HG02678 (cell line): ENCODE measurements at regions not wholly inside any gene's neighbourhood (a gene's known extent, or its start where the extent isn't known, plus 50 kb on each side); places are given as distances from the start of the nearest gene placed in this dataset.

ENCODE experiments used
- ATAC-seq: cut with Tn5 transposase; IDR thresholded peaks from one replicate; pipeline ENCODE4 v1.9.1; 2021; ENCODE audit warnings: mild to moderate bottlenecking, moderate library complexity; ENCODE audit not compliant: unreplicated experiment

- ATAC-seq, result no peak
Observed at GRCh38 chr5:88545338-88545737, 276.7 kb upstream of the TMEM161B start.

GRCh38 chr5:88544671-88545070 is 276.0 kb upstream of the TMEM161B start:
- no peak for ATAC-seq

GRCh38 chr5:88544136-88544645 is 275.5 kb upstream of the TMEM161B start:
- ATAC-seq, result no peak

DNA sequence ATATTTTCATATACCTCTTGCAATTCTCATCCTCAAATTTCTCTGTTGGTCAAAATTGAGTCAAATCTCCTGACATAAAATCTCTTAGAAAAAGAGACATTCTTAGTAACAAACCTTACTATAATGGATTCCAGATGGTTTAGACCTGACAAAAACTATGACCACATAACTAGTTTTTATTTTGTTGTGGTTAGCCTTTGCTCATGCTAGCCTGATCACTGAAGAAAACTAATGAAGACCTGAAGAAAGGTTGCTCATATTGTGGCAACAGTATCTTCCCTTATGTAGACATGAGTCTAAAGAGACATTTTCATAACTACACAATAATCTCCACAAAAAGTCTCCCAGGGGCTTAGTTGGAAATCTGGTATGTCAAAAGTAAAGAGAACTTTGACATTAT is 274.1 kb upstream of the TMEM161B start:
- ATAC-seq, result no peak

GRCh38 chr5:88540471-88541115 is 271.9 kb upstream of the TMEM161B start:
- no peak for ATAC-seq

DNA sequence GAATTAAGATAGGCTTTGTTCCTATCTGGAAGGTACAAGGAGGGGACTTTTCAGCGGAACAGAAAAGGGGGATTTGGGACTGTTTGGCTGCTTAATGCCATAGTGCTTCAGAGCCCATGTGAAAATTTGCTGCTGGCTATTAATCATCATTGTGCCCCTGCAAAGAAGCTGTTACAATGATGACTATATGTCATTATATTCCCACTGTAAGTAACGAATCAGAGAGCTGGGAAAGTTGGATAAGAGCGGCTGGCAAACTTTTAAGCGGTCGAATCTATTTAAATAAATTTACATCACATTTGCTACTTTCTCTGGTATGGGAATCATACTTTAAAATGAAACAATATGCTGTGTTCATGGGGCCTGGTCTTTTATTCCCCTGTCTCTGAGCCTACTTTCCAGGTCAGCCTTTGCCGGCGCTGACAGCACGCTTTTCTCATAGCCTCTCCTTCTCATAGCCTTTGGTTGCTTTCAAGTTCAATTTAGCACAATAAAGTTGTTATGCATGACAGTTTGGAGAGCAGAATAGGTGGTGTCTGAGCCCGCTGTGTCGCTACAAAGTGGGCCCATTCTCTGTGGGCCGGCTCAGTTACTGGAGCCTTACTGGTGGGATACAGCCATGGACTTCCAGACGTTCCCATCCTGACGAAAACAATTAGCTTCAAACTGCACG is 271.2 kb upstream of the TMEM161B start:
- ATAC-seq, result no peak

DNA sequence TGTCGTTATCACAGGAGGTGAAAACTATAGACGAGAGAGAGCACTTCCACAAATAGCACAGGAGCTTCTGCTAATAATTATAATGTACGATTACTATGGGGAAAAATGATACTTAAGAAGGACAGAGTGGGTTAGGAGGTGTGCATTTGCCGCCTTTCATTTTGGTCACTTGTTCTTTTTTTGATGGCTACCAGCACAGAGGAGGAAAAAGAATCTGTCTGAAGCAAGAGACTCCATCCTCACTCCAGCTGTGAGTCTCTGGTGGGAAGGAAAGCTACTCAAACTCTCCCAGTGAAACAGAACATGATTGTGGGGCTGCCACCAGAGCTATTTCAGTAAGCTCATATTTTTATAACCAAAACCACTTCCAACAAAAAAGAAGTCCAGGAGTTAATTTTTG is 270.4 kb upstream of the TMEM161B start:
- no peak for ATAC-seq

DNA sequence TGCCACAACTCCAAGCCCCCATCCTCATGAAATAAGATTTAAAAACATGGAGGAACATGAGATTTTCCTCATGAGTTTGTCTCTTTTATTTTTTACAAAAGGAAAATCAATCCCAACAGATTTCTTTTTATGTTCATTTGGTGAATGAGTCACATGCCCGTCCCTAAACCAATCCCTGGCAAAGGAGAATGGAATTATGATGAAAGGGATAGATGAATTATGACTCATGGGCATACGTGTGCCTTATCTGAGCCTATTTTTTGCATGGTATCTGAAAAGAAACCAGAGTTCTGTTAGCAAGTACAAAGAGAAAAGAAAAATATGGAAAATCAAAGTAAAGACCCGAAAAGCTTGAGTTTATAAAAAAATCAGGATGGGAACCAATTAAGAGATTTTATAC is 267.5 kb upstream of the TMEM161B start:
- no peak for ATAC-seq

DNA sequence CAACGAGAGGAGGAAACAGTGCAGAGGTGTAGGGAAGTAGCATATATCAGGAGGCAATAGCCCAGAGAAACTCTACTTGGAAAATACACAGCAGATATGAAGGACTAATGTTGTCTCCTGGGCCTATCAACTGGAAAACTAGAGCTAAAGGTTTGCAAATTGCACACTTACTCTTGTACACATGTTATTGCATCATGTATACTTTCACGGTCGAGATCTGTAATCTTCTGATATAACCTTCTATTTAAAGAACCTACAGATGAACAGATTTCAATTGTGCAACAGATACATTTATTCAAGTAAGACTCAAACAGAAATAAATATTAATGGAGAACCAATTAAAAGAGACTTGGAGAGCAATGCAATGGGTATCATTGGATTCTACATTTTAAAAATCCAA is 256.3 kb upstream of the TMEM161B start:
- ATAC-seq, result no peak

GRCh38 chr5:88519066-88519465 is 250.4 kb upstream of the TMEM161B start:
- no peak for ATAC-seq

- ATAC-seq, result no peak
Observed at GRCh38 chr5:88518131-88519016, 249.7 kb upstream of the TMEM161B start.

- no peak for ATAC-seq
Observed at GRCh38 chr5:88515881-88516819, 247.5 kb upstream of the TMEM161B start.

DNA sequence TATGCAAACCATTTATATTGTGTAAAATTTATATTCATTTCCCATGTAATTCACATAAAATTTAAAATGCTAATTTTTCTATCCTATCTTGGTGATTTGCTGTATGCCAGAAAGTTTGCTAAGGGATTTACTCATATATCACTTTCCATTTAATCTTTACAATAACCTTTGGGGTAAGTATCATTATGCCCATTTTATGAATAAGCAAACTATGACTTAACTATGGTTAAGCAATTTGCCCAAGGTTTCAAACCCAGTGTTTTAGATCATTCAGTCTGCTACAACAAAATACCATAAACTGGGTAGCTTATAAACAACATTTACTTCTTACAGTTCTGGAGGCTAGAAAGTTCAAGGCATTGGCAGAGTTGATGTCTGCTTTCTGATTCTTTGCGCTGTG is 246.4 kb upstream of the TMEM161B start:
- ATAC-seq, result no peak

DNA sequence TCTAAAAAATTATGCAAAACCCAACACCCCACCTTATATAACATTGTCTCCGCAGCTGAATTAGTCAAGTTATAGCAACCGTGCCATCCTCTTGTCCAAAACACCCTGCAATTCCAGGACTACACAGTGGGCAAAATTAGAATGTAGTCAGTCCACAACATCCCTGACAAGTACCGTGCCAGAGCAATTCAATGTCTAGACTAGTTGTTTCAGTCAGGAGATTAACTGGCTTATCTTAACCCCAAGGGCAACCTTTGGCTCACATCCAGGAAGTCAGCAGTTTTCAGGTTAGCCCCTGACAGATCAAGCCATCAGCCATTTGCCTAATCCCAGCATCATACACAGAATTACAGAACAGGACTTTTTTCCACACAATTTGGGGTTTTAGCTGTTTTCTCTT is 240.8 kb upstream of the TMEM161B start:
- ATAC-seq, result no peak

DNA sequence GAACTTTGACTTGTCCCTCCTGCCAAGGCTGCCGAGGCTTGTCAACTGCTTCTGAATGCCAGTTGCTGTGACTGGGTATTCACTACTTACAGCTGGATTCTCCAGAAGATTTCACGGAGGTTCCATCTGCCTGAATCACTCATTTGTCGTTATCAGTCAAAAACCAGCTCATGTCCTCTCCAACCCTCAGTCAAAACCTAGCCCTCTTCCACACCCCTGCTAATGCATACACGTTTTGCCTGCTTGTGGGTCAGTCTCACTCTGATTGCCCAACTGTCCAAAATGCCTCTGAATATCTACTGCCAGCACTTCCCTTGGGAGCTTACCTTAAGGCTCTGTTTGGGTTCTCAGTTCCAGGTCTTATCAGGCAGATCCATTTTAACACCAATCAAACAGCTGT is 238.6 kb upstream of the TMEM161B start:
- no peak for ATAC-seq

- ATAC-seq, result no peak
Observed at GRCh38 chr5:88503406-88503805, 234.8 kb upstream of the TMEM161B start.

- ATAC-seq, result no peak
Observed at GRCh38 chr5:88503041-88503345, 234.3 kb upstream of the TMEM161B start.

- ATAC-seq, result peak; percentile 94
Observed at GRCh38 chr5:88502179-88503040, 233.8 kb upstream of the TMEM161B start.

DNA sequence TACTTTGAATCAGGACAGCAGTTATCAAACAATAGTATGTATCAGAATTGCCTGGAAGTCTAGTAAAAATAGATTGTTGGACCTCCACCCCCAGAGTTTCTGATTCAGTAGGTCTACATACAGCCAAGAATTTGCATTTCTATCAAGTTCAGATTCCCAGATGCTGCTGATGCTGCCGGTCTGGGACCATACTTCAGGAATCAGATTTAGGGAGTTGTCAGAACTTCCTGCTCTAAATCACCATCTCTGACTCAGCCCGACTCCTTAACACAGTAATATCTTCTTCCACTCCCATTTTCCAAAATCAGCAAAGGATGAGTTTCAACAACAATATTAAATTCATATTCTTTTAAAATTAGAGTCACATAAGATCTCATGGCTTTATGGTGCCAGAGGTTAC is 227.2 kb upstream of the TMEM161B start:
- no peak for ATAC-seq

- ATAC-seq, result no peak
Observed at GRCh38 chr5:88490874-88491273, 222.2 kb upstream of the TMEM161B start.
